Activated CD4-positive, alpha-beta T cell treated with anti-CD3 and anti-CD28 coated beads for 24 hours (primary cell): ENCODE measurements at regions not wholly inside any gene's neighbourhood (a gene's known extent, or its start where the extent isn't known, plus 50 kb on each side); places are given as distances from the start of the nearest gene placed in this dataset.
"Not testable (repeated sequence)": the region's sequence is repeated elsewhere in the genome, so short reads cannot be mapped to it uniquely, and the experiment has no call there.

Source experiments
- DNase-seq, 2 donors: peaks; one replicate each; pipeline ENCODE4 v3.0.0-alpha.2; 2020; ENCODE audit warnings: low read depth in 2 of 2

GRCh38 chr2:196526981-196527725, 112.4 kb upstream of the CCDC150 start:
- DNase-seq = not testable (repeated sequence)

- no peak for DNase-seq
Measured at GRCh38 chr2:196528486-196529223, 110.9 kb upstream of the CCDC150 start.

- DNase-seq = no peak
Measured at GRCh38 chr2:196530910-196531309, 108.6 kb upstream of the CCDC150 start.

- no peak for DNase-seq
Measured at GRCh38 chr2:196533772-196534397, 105.6 kb upstream of the CCDC150 start.

GRCh38 chr2:196534495-196534894, 105.0 kb upstream of the CCDC150 start:
- DNase-seq = no peak

- DNase-seq = no peak
Measured at GRCh38 chr2:196535061-196535460, 104.5 kb upstream of the CCDC150 start.

GRCh38 chr2:196535742-196536141, 103.8 kb upstream of the CCDC150 start:
- no peak for DNase-seq

- no peak for DNase-seq
Measured at GRCh38 chr2:196537311-196537710, 102.2 kb upstream of the CCDC150 start.

- DNase-seq = no peak
Measured at GRCh38 chr2:196538189-196538588, 101.3 kb upstream of the CCDC150 start.

- no peak for DNase-seq
Measured at GRCh38 chr2:196538646-196539045, 100.9 kb upstream of the CCDC150 start.

- DNase-seq = no peak
Measured at GRCh38 chr2:196544906-196545433, 94.5 kb upstream of the CCDC150 start.

GRCh38 chr2:196546151-196546919, 93.2 kb upstream of the CCDC150 start:
- no peak for DNase-seq

GRCh38 chr2:196549052-196549451, 90.5 kb upstream of the CCDC150 start:
- DNase-seq = no peak

- no peak for DNase-seq
Measured at GRCh38 chr2:196551014-196551413, 88.5 kb upstream of the CCDC150 start.

- no peak for DNase-seq
Measured at GRCh38 chr2:196555161-196555560, 84.4 kb upstream of the CCDC150 start.

- DNase-seq = no peak
Measured at GRCh38 chr2:196555726-196556125, 83.8 kb upstream of the CCDC150 start.

GRCh38 chr2:196558497-196558896, 81.0 kb upstream of the CCDC150 start:
- DNase-seq = no peak

GRCh38 chr2:196563876-196564275, 75.6 kb upstream of the CCDC150 start:
- DNase-seq = no peak

GRCh38 chr2:196565106-196565765, 74.3 kb upstream of the CCDC150 start:
- no peak for DNase-seq

GRCh38 chr2:196565982-196566381, 73.5 kb upstream of the CCDC150 start:
- no peak for DNase-seq

GRCh38 chr2:196566961-196567666, 72.4 kb upstream of the CCDC150 start:
- DNase-seq = no peak
